H9 (cell line): ENCODE measurements at regions not wholly inside any gene's neighbourhood (a gene's known extent, or its start where the extent isn't known, plus 50 kb on each side); places are given as distances from the start of the nearest gene placed in this dataset.

Experiments
- DNase-seq: peaks from one replicate; pipeline ENCODE4 v3.0.0-alpha.2; 2017
- H2AFZ ChIP-seq: one replicate; pipeline ENCODE4 v1.6.1; 2013; ENCODE audit warnings: mild to moderate bottlenecking, low read length, control low read depth, moderate library complexity
- H2AK5ac ChIP-seq: 2 replicates; pipeline ENCODE4 v1.6.1; 2013; ENCODE audit warnings: low read length, control low read depth, mixed read lengths; ENCODE audit not compliant: insufficient read length
- H2BK120ac ChIP-seq: one replicate; pipeline ENCODE4 v1.6.1; 2013; ENCODE audit warnings: low read depth, mild to moderate bottlenecking, low read length, control low read depth, inconsistent platforms; ENCODE audit not compliant: poor library complexity, severe bottlenecking
- H2BK12ac ChIP-seq: 2 replicates; pipeline ENCODE4 v1.6.1; 2013; ENCODE audit warnings: low read length, control low read depth, mixed read lengths, low read depth; ENCODE audit not compliant: insufficient read length
- H2BK15ac ChIP-seq: 2 replicates; pipeline ENCODE4 v1.6.1; 2013; ENCODE audit warnings: low read depth, low read length, control low read depth
- H2BK20ac ChIP-seq: one replicate; pipeline ENCODE4 v1.6.1; 2013; ENCODE audit warnings: low read depth, mild to moderate bottlenecking, low read length, control low read depth, inconsistent platforms; ENCODE audit not compliant: poor library complexity, severe bottlenecking
- H2BK5ac ChIP-seq: 2 replicates; pipeline ENCODE4 v1.6.1; 2013; ENCODE audit warnings: low read length, control low read depth, mixed read lengths; ENCODE audit not compliant: insufficient read length
- H3K14ac ChIP-seq: 2 replicates; pipeline ENCODE4 v1.6.1; 2013; ENCODE audit warnings: low read length, control low read depth; ENCODE audit not compliant: insufficient read depth
- H3K18ac ChIP-seq: 2 replicates; pipeline ENCODE4 v1.6.1; 2013; ENCODE audit warnings: low read depth, mild to moderate bottlenecking, mixed read lengths, low read length, control low read depth; ENCODE audit not compliant: insufficient read length
- H3K23ac ChIP-seq: 2 replicates; pipeline ENCODE4 v1.6.1; 2013; ENCODE audit warnings: low read length, control low read depth, mixed read lengths, low read depth; ENCODE audit not compliant: insufficient read length
- H3K23me2 ChIP-seq: 2 replicates; pipeline ENCODE4 v1.6.1; 2013; ENCODE audit warnings: low read depth, mild to moderate bottlenecking, mixed read lengths, low read length, control low read depth; ENCODE audit not compliant: insufficient read length, poor library complexity, severe bottlenecking
- H3K27ac ChIP-seq: 2 replicates; pipeline ENCODE4 v1.5.1; 2013; ENCODE audit warnings: low read length, control low read depth, mixed read lengths, low read depth; ENCODE audit not compliant: insufficient read length
- H3K27me3 ChIP-seq: 2 replicates; pipeline ENCODE4 v1.6.1; 2013; ENCODE audit warnings: low read length, control low read depth, inconsistent platforms; ENCODE audit not compliant: insufficient read depth
- H3K4ac ChIP-seq: 2 replicates; pipeline ENCODE4 v1.6.1; 2013; ENCODE audit warnings: low read depth, mild to moderate bottlenecking, control low read depth, inconsistent platforms, low read length, moderate library complexity
- H3K4me1 ChIP-seq: 2 replicates; pipeline ENCODE4 v1.6.1; 2013; ENCODE audit warnings: low read length, control low read depth, inconsistent platforms; ENCODE audit not compliant: insufficient read depth
- H3K4me2 ChIP-seq: 2 replicates; pipeline ENCODE4 v1.6.1; 2013; ENCODE audit warnings: low read length, control low read depth, mixed read lengths; ENCODE audit not compliant: insufficient read length, insufficient read depth
- H3K56ac ChIP-seq: 2 replicates; pipeline ENCODE4 v1.6.1; 2013; ENCODE audit warnings: low read depth, mild to moderate bottlenecking, mixed read lengths, low read length, control low read depth; ENCODE audit not compliant: insufficient read length
- H3K79me1 ChIP-seq: 2 replicates; pipeline ENCODE4 v1.6.1; 2013; ENCODE audit warnings: low read depth, mild to moderate bottlenecking, moderate library complexity, low read length, control low read depth, inconsistent platforms; ENCODE audit not compliant: insufficient read depth, poor library complexity, severe bottlenecking
- H3K79me2 ChIP-seq: 2 replicates; pipeline ENCODE4 v1.6.1; 2013; ENCODE audit warnings: low read length, control low read depth, inconsistent platforms; ENCODE audit not compliant: insufficient read depth
- H3K9ac ChIP-seq: 2 replicates; pipeline ENCODE4 v1.6.1; 2013; ENCODE audit warnings: low read length, control low read depth, mixed read lengths; ENCODE audit not compliant: insufficient read length; ENCODE audit errors: extremely low read depth
- H3K9me3 ChIP-seq: one replicate; pipeline ENCODE4 v1.6.1; 2013; ENCODE audit warnings: low read depth, low read length, inconsistent platforms; ENCODE audit not compliant: control insufficient read depth
- H3T11ph ChIP-seq: one replicate; pipeline ENCODE4 v1.6.1; 2013; ENCODE audit warnings: mild to moderate bottlenecking, low read length, control low read depth, inconsistent platforms
- H4K20me1 ChIP-seq: one replicate; pipeline ENCODE4 v1.6.1; 2013; ENCODE audit not compliant: control insufficient read depth, insufficient read length, insufficient read depth
- H4K5ac ChIP-seq: 2 replicates; pipeline ENCODE4 v1.6.1; 2013; ENCODE audit warnings: low read depth, mild to moderate bottlenecking, mixed read lengths, low read length, control low read depth; ENCODE audit not compliant: insufficient read length
- H4K8ac ChIP-seq: replicated peaks from 2 replicates; pipeline ENCODE4 v1.6.1; 2013; ENCODE audit warnings: low read length, control low read depth, mixed read lengths, low read depth; ENCODE audit not compliant: insufficient read length
- H4K91ac ChIP-seq: 2 replicates; pipeline ENCODE4 v1.6.1; 2013; ENCODE audit warnings: low read depth, mild to moderate bottlenecking, moderate library complexity, mixed read lengths, low read length, control low read depth; ENCODE audit not compliant: insufficient read length
- H3K27ac Mint-ChIP-seq, 3 experiments: 2 replicates in 2 of 3; 3 replicates in 1 of 3; pipeline ENCODE4 v1.8.0; 2020 to 2021; ENCODE audit warnings: mixed read lengths in 3 of 3, mild to moderate bottlenecking in 1 of 3, moderate library complexity in 1 of 3
- H3K27me3 Mint-ChIP-seq: 2 replicates; pipeline ENCODE4 v1.8.0; 2021; ENCODE audit warnings: low read depth, mild to moderate bottlenecking, moderate library complexity, mixed read lengths
- H3K36me3 Mint-ChIP-seq, 3 experiments: 2 replicates in 2 of 3; 3 replicates in 1 of 3; pipeline ENCODE4 v1.8.0; 2020 to 2021; ENCODE audit warnings: low read depth in 3 of 3, mixed read lengths in 3 of 3; ENCODE audit not compliant: insufficient read depth in 1 of 3
- H3K4me1 Mint-ChIP-seq, 2 experiments: 2 replicates each; pipeline ENCODE4 v1.8.0; 2020; ENCODE audit warnings: mixed read lengths in 2 of 2
- H3K4me3 Mint-ChIP-seq, 2 experiments: 2 replicates in 1 of 2; 3 replicates in 1 of 2; pipeline ENCODE4 v1.8.0; 2020 to 2021; ENCODE audit warnings: mild to moderate bottlenecking in 2 of 2, mixed read lengths in 2 of 2, moderate library complexity in 1 of 2
- H3K9me3 Mint-ChIP-seq, 2 experiments: 2 replicates in 1 of 2; 3 replicates in 1 of 2; pipeline ENCODE4 v1.8.0; 2020; ENCODE audit warnings: mild to moderate bottlenecking in 2 of 2, mixed read lengths in 2 of 2, moderate library complexity in 1 of 2
- WGBS: extraction: QIAGEN DNeasy Blood & Tissue Kit; methylation state at CpG from one replicate; pipeline ENCODE4 v1.1.7; 2013; ENCODE audit warnings: missing lambda C conversion rate, low lambda C conversion rate, mixed read lengths; ENCODE audit not compliant: insufficient read length; ENCODE audit errors: extremely low coverage; 5-methylcytosine and 5-hydroxymethylcytosine counted together
- TF ChIP-seq, protein P1 (sequence below): fragments of 200-600 bp; sonication (generic); conservative IDR thresholded peaks from 3 replicates; pipeline ENCODE4 v1.8.0; 2021; ENCODE audit warnings: antibody characterized with exemption, mild to moderate bottlenecking

DNA sequence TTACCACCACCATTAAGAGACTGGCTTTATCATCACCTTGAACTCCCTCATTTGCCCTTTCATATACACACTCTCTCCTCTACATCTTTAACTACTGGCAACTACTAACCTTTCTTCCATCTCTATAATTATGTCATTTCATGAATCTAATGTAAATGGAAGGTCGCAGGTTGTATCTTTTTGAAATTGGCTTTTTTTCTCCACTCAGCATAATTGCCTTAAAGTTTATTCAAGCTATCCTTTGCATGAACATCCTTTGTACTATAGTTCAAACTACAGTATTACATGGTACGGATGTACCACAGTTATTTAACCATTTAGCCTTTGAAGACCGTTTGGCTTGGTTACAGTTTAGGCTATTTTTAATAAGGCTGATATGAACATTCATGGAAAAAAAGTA, 129.5 kb upstream of the ZNF804A start:
- no peaks in the 10 kb centered on the region for H3K9me3 Mint-ChIP-seq
- no peaks in the 10 kb centered on the region for H3K23me2 ChIP-seq
- no peaks in the 10 kb centered on the region for H3K4me1 ChIP-seq
- H3K27ac ChIP-seq: no peak overlapping the region
- no peaks in the 10 kb centered on the region for H3K27me3 Mint-ChIP-seq
- H2BK12ac ChIP-seq: no peak overlapping the region
- WGBS: no CpG with 5 or more reads among the region's 3 CpGs
- H3K56ac ChIP-seq: no peak overlapping the region
- TF ChIP-seq, protein P1, sequence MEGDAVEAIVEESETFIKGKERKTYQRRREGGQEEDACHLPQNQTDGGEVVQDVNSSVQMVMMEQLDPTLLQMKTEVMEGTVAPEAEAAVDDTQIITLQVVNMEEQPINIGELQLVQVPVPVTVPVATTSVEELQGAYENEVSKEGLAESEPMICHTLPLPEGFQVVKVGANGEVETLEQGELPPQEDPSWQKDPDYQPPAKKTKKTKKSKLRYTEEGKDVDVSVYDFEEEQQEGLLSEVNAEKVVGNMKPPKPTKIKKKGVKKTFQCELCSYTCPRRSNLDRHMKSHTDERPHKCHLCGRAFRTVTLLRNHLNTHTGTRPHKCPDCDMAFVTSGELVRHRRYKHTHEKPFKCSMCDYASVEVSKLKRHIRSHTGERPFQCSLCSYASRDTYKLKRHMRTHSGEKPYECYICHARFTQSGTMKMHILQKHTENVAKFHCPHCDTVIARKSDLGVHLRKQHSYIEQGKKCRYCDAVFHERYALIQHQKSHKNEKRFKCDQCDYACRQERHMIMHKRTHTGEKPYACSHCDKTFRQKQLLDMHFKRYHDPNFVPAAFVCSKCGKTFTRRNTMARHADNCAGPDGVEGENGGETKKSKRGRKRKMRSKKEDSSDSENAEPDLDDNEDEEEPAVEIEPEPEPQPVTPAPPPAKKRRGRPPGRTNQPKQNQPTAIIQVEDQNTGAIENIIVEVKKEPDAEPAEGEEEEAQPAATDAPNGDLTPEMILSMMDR: no peak
- no peaks in the 10 kb centered on the region for H3K4me1 Mint-ChIP-seq
- H2AFZ ChIP-seq: no peak overlapping the region
- no peak overlapping the region for H3K18ac ChIP-seq
- H2BK20ac ChIP-seq: no peak overlapping the region
- H2BK5ac ChIP-seq: no peak overlapping the region
- H3K27me3 ChIP-seq: no peaks in the 10 kb centered on the region
- H3K9me3 ChIP-seq: no peaks in the 10 kb centered on the region
- H3K27ac Mint-ChIP-seq: no peak overlapping the region
- no peak overlapping the region for H3K4me3 Mint-ChIP-seq
- H4K91ac ChIP-seq: no peak overlapping the region
- no peak overlapping the region for H2BK120ac ChIP-seq
- H3K23ac ChIP-seq: no peak overlapping the region
- H2BK15ac ChIP-seq: no peak overlapping the region
- no peak overlapping the region for H3T11ph ChIP-seq
- H4K8ac ChIP-seq: no peak overlapping the region
- H3K14ac ChIP-seq: no peak overlapping the region
- no peak for DNase-seq
- H3K9ac ChIP-seq: no peak overlapping the region
- H3K4me2 ChIP-seq: no peak overlapping the region
- H4K5ac ChIP-seq: no peak overlapping the region
- no peak overlapping the region for H3K4ac ChIP-seq
- H4K20me1 ChIP-seq: no peaks in the 10 kb centered on the region
- no peak overlapping the region for H2AK5ac ChIP-seq
- H3K79me2 ChIP-seq: no peaks in the 10 kb centered on the region
- no peaks in the 10 kb centered on the region for H3K36me3 Mint-ChIP-seq
- H3K79me1 ChIP-seq: no peaks in the 10 kb centered on the region
